ENCODE measurements at regions not wholly inside any gene's neighbourhood (a gene's known extent, or its start where the extent isn't known, plus 50 kb on each side); places are given as distances from the start of the nearest gene placed in this dataset.

GRCh38 chr18:64253873-64254272 is 105.0 kb upstream of the LINC00305 start:
- Histone ChIP-seq H3K56ac (ENCODE audit: insufficient read length, low read depth, low read length) (no peak overlapping the region), H3K27ac (ENCODE audit: insufficient read length, low read depth, low read length) (no peak overlapping the region), H3K23me2 (ENCODE audit: insufficient read length, low read depth, low read length, poor library complexity, severe bottlenecking) (no peaks in the 10 kb centered on the region), H4K8ac (replicated peaks; ENCODE audit: insufficient read length, low read depth, low read length) (no peak overlapping the region), H2BK12ac (ENCODE audit: insufficient read length, low read depth, low read length) (no peak overlapping the region), H3T11ph (ENCODE audit: low read length) (no peak overlapping the region), H3K14ac (ENCODE audit: insufficient read depth, low read length) (no peak overlapping the region), H3K4ac (ENCODE audit: low read depth, low read length) (no peak overlapping the region), H2AFZ (ENCODE audit: low read length) (no peak overlapping the region), H3K18ac (ENCODE audit: insufficient read length, low read depth, low read length) (no peak overlapping the region), H2BK120ac (ENCODE audit: low read depth, low read length, poor library complexity, severe bottlenecking) (peak overlapping the region; percentile 36), H2AK5ac (ENCODE audit: insufficient read length, low read length) (no peak overlapping the region), H3K9ac (ENCODE audit: extremely low read depth, insufficient read length, low read length) (no peak overlapping the region), H2BK20ac (ENCODE audit: low read depth, low read length, poor library complexity, severe bottlenecking) (no peak overlapping the region), H3K79me2 (ENCODE audit: insufficient read depth, low read length) (no peaks in the 10 kb centered on the region), H3K23ac (ENCODE audit: insufficient read length, low read depth, low read length) (no peak overlapping the region), H3K79me1 (ENCODE audit: insufficient read depth, low read depth, low read length, poor library complexity, severe bottlenecking) (no peaks in the 10 kb centered on the region), H3K4me1 (ENCODE audit: insufficient read depth, low read length) (no peaks in the 10 kb centered on the region), H4K5ac (ENCODE audit: insufficient read length, low read depth, low read length) (no peak overlapping the region), H3K4me2 (ENCODE audit: insufficient read depth, insufficient read length, low read length) (no peak overlapping the region), H4K91ac (ENCODE audit: insufficient read length, low read depth, low read length) (no peak overlapping the region), H4K20me1 (ENCODE audit: control insufficient read depth, insufficient read depth, insufficient read length) (no peaks in the 10 kb centered on the region), H3K27me3 (ENCODE audit: insufficient read depth, low read length) (no peaks in the 10 kb centered on the region), H2BK15ac (ENCODE audit: low read depth, low read length) (no peak overlapping the region), H2BK5ac (ENCODE audit: insufficient read length, low read length) (no peak overlapping the region), H3K9me3 (ENCODE audit: control insufficient read depth, low read depth, low read length) (no peaks in the 10 kb centered on the region)
- Mint-ChIP-seq H3K4me3 (no peak overlapping the region), H3K36me3 (ENCODE audit: insufficient read depth in 1 of 3, low read depth in 3 of 3) (peaks cover 0 to 13% (median 0%) of the 10 kb centered on the region in 3 experiments; a peak in 2 of 7 replicates), H3K27ac (0 out of 7 replicates have a peak overlapping the region, but pooled peaks of 1 of the 3 experiments have one; percentile 15), H3K9me3 (no peaks in the 10 kb centered on the region; a peak in 1 of 5 replicates), H3K27me3 (ENCODE audit: low read depth) (no peaks in the 10 kb centered on the region), H3K4me1 (peaks cover 12 to 14% of the 10 kb centered on the region in 2 experiments)
- WGBS (ENCODE audit: extremely low coverage, insufficient read length, low lambda C conversion rate), result no CpG with 5 or more reads among the region's 2 CpGs
- no peak for DNase-seq
- TF ChIP-seq CTCF (conservative IDR thresholded peaks at IDR 0.05), result no peak
